NCI-H1930 (cell line): ENCODE measurements at regions not wholly inside any gene's neighbourhood (a gene's known extent, or its start where the extent isn't known, plus 50 kb on each side); places are given as distances from the start of the nearest gene placed in this dataset.

ENCODE experiments used
- DNase-seq, 2 experiments: peaks; one replicate each; lab custom pipeline; 2025; lab: John Stamatoyannopoulos, UW

- DNase-seq, result no peak
Measured at GRCh38 chr7:45358287-45358686, 200.7 kb downstream of the RAMP3 start.

GRCh38 chr7:45359250-45359649 lies 201.7 kb downstream of the RAMP3 start:
- DNase-seq, result no peak

- DNase-seq, result no peak
Measured at GRCh38 chr7:45359776-45360175, 202.2 kb downstream of the RAMP3 start.

GRCh38 chr7:45363669-45364068 lies 206.1 kb downstream of the RAMP3 start:
- DNase-seq, result no peak

- DNase-seq, result no peak
Measured at GRCh38 chr7:45365341-45365740, 207.8 kb downstream of the RAMP3 start.

GRCh38 chr7:45366475-45366874 lies 207.7 kb upstream of the ADCY1 start:
- no peak for DNase-seq

- DNase-seq, result no peak
Measured at GRCh38 chr7:45367026-45367425, 207.1 kb upstream of the ADCY1 start.

- no peak for DNase-seq
Measured at GRCh38 chr7:45368129-45368807, 205.9 kb upstream of the ADCY1 start.

GRCh38 chr7:45384499-45384898 lies 189.7 kb upstream of the ADCY1 start:
- DNase-seq, result no peak

- DNase-seq, result no peak
Measured at GRCh38 chr7:45387837-45388236, 186.3 kb upstream of the ADCY1 start.

- DNase-seq, result no peak
Measured at GRCh38 chr7:45389073-45389872, 184.9 kb upstream of the ADCY1 start.

- DNase-seq, result no peak
Measured at GRCh38 chr7:45390180-45390579, 184.0 kb upstream of the ADCY1 start.

GRCh38 chr7:45390731-45391130 lies 183.4 kb upstream of the ADCY1 start:
- DNase-seq, result no peak

GRCh38 chr7:45391618-45392451 lies 182.3 kb upstream of the ADCY1 start:
- no peak for DNase-seq

GRCh38 chr7:45394117-45394708 lies 180.0 kb upstream of the ADCY1 start:
- no peak for DNase-seq

- no peak for DNase-seq
Measured at GRCh38 chr7:45399069-45399468, 175.1 kb upstream of the ADCY1 start.

- no peak for DNase-seq
Measured at GRCh38 chr7:45400680-45401079, 173.5 kb upstream of the ADCY1 start.

GRCh38 chr7:45401155-45401554 lies 173.0 kb upstream of the ADCY1 start:
- DNase-seq, result no peak

- no peak for DNase-seq
Measured at GRCh38 chr7:45401851-45402250, 172.3 kb upstream of the ADCY1 start.

GRCh38 chr7:45402480-45403218 lies 171.5 kb upstream of the ADCY1 start:
- no peak for DNase-seq

- no peak for DNase-seq
Measured at GRCh38 chr7:45404622-45405021, 169.5 kb upstream of the ADCY1 start.
